Activated CD4-positive, alpha-beta T cell treated with anti-CD3 and anti-CD28 coated beads for 36 hours (primary cell): ENCODE measurements at regions not wholly inside any gene's neighbourhood (a gene's known extent, or its start where the extent isn't known, plus 50 kb on each side); places are given as distances from the start of the nearest gene placed in this dataset.
"Not testable (repeated sequence)": the region's sequence is repeated elsewhere in the genome, so short reads cannot be mapped to it uniquely, and the experiment has no call there.

Experiments used
- ATAC-seq: fragments of 200-7000 bp; cut with Tn5 transposase; one replicate; pipeline ENCODE4 v1.10.0; 2021; ENCODE audit warnings: mild to moderate bottlenecking, moderate library complexity
- CTCF ChIA-PET: fragments of 350-600 bp; sonication (Branson Sonifier 250); formaldehyde crosslinking; loops from one replicate; lab custom pipeline; 2021; ENCODE audit warnings: antibody characterized with exemption; lab: Charles Lee
- POLR2A ChIA-PET: fragments of 350-600 bp; sonication (Branson Sonifier 250); formaldehyde crosslinking; loops from one replicate; lab custom pipeline; 2021; ENCODE audit warnings: antibody characterized with exemption, inconsistent platforms; lab: Charles Lee
- DNase-seq: peaks from one replicate; pipeline ENCODE4 v3.0.0-alpha.2; 2020
- H3K27ac Mint-ChIP-seq: one replicate; pipeline ENCODE4 v1.8.0; 2021; ENCODE audit warnings: mixed read lengths
- H3K27me3 Mint-ChIP-seq: one replicate; pipeline ENCODE4 v1.8.0; 2021; ENCODE audit warnings: mixed read lengths
- H3K36me3 Mint-ChIP-seq: one replicate; pipeline ENCODE4 v1.8.0; 2021; ENCODE audit warnings: low read depth, mixed read lengths
- H3K4me1 Mint-ChIP-seq: one replicate; pipeline ENCODE4 v1.8.0; 2021; ENCODE audit warnings: mixed read lengths
- H3K4me3 Mint-ChIP-seq: one replicate; pipeline ENCODE4 v1.8.0; 2021; ENCODE audit warnings: mild to moderate bottlenecking, moderate library complexity, mixed read lengths
- H3K9me3 Mint-ChIP-seq: one replicate; pipeline ENCODE4 v1.8.0; 2021; ENCODE audit warnings: low read depth, mixed read lengths
- intact Hi-C, 2 experiments: fragments of 100-400 bp; cut with DNase I in 1 of 2; cut with micrococcal nuclease in 1 of 2; formaldehyde crosslinking; loops; one replicate each; pipeline versions ENCODE4 v1.14.2 to v1.15.1; 2022 to 2024; cut with DNase I, micrococcal nuclease

- H3K4me1 Mint-ChIP-seq = no peaks in the 10 kb centered on the region
- intact Hi-C loops = no loop called here
- peaks cover 2% of the 10 kb centered on the region for H3K9me3 Mint-ChIP-seq
- CTCF ChIA-PET = no interaction called here
- H3K36me3 Mint-ChIP-seq = no peaks in the 10 kb centered on the region
- POLR2A ChIA-PET = interaction anchor here (0.6 kb wide), 1 partner anchor 1581 kb away, joined by 9 read pairs; no protein-coding TSS in a partner anchor
- ATAC-seq = no peak
- no peak overlapping the region for H3K4me3 Mint-ChIP-seq
- DNase-seq = no peak
- H3K27ac Mint-ChIP-seq = no peak overlapping the region
- H3K27me3 Mint-ChIP-seq = no peaks in the 10 kb centered on the region
Measured at GRCh38 chr7:85275204-85275603, 88.3 kb upstream of the SEMA3D start.

- no peak overlapping the region for H3K27ac Mint-ChIP-seq
- POLR2A ChIA-PET = interaction anchor here (0.6 kb wide), 1 partner anchor 1582 kb away, joined by 9 read pairs; no protein-coding TSS in a partner anchor
Measured at GRCh38 chr7:85274454-85274853, 87.6 kb upstream of the SEMA3D start.

GRCh38 chr7:85262891-85263290 is 76.0 kb upstream of the SEMA3D start:
- no peak overlapping the region for H3K4me3 Mint-ChIP-seq
- no peak for DNase-seq
- no peaks in the 10 kb centered on the region for H3K36me3 Mint-ChIP-seq
- CTCF ChIA-PET = no interaction called here
- intact Hi-C loops = no loop called here
- POLR2A ChIA-PET = no interaction called here
- no peaks in the 10 kb centered on the region for H3K27me3 Mint-ChIP-seq
- no peak overlapping the region for H3K27ac Mint-ChIP-seq
- H3K4me1 Mint-ChIP-seq = no peaks in the 10 kb centered on the region
- ATAC-seq = no peak
- H3K9me3 Mint-ChIP-seq = peaks cover 4% of the 10 kb centered on the region

More at GRCh38 chr7:85274454-85274853, 87.6 kb upstream of the SEMA3D start:
- H3K9me3 Mint-ChIP-seq = peaks cover 2% of the 10 kb centered on the region
- H3K36me3 Mint-ChIP-seq = no peaks in the 10 kb centered on the region
- intact Hi-C loops = no loop called here
- CTCF ChIA-PET = no interaction called here
- no peaks in the 10 kb centered on the region for H3K27me3 Mint-ChIP-seq
- DNase-seq (no peak), ATAC-seq (no peak)
- H3K4me1 Mint-ChIP-seq = no peaks in the 10 kb centered on the region
- H3K4me3 Mint-ChIP-seq = no peak overlapping the region

GRCh38 chr7:85261336-85261735 is 74.5 kb upstream of the SEMA3D start:
- CTCF ChIA-PET = interaction anchor here (1.3 kb wide), 1 partner anchor 17 kb away, joined by 3 read pairs; no protein-coding TSS in a partner anchor
- no peak overlapping the region for H3K27ac Mint-ChIP-seq
- POLR2A ChIA-PET = no interaction called here

GRCh38 chr7:85249787-85250186 is 62.9 kb upstream of the SEMA3D start:
- H3K27ac Mint-ChIP-seq, POLR2A ChIA-PET: not testable (repeated sequence)

More at GRCh38 chr7:85261336-85261735, 74.5 kb upstream of the SEMA3D start:
- Mint-ChIP-seq H3K9me3 (peaks cover 4% of the 10 kb centered on the region), H3K4me3 (no peak overlapping the region), H3K36me3 (no peaks in the 10 kb centered on the region), H3K4me1 (no peaks in the 10 kb centered on the region), H3K27me3 (no peaks in the 10 kb centered on the region)
- intact Hi-C loops = no loop called here
- DNase-seq (no peak), ATAC-seq (no peak)

GRCh38 chr7:85239109-85239508 is 52.3 kb upstream of the SEMA3D start:
- Mint-ChIP-seq H3K27me3 (no peaks in the 10 kb centered on the region), H3K4me3 (no peak overlapping the region), H3K36me3 (no peaks in the 10 kb centered on the region), H3K27ac (no peak overlapping the region), H3K9me3 (peaks cover 2% of the 10 kb centered on the region), H3K4me1 (no peaks in the 10 kb centered on the region)
- intact Hi-C loops = no loop called here
- no peak for DNase-seq
- CTCF ChIA-PET = no interaction called here
- ATAC-seq = no peak
- POLR2A ChIA-PET = no interaction called here

More at GRCh38 chr7:85249787-85250186, 62.9 kb upstream of the SEMA3D start:
- intact Hi-C loops, DNase-seq, CTCF ChIA-PET, ATAC-seq, H3K4me1 Mint-ChIP-seq, H3K4me3 Mint-ChIP-seq, H3K27me3 Mint-ChIP-seq, H3K9me3 Mint-ChIP-seq, H3K36me3 Mint-ChIP-seq: not testable (repeated sequence)

- no peak overlapping the region for H3K27ac Mint-ChIP-seq
- CTCF ChIA-PET = interaction anchor here (0.6 kb wide), 1 partner anchor 18 kb away, joined by 3 read pairs; no protein-coding TSS in a partner anchor
- no peaks in the 10 kb centered on the region for H3K27me3 Mint-ChIP-seq
- H3K9me3 Mint-ChIP-seq = peaks cover 2% of the 10 kb centered on the region
- POLR2A ChIA-PET = no interaction called here
- intact Hi-C loops = no loop called here
- no peaks in the 10 kb centered on the region for H3K4me1 Mint-ChIP-seq
- no peak for ATAC-seq
- H3K36me3 Mint-ChIP-seq = no peaks in the 10 kb centered on the region
- DNase-seq = no peak
- H3K4me3 Mint-ChIP-seq = no peak overlapping the region
Measured at GRCh38 chr7:85237721-85238120, 50.9 kb upstream of the SEMA3D start.
